GM18867 (cell line): ENCODE measurements at regions not wholly inside any gene's neighbourhood (a gene's known extent, or its start where the extent isn't known, plus 50 kb on each side); places are given as distances from the start of the nearest gene placed in this dataset.
A peak's percentile ranks its signal among the peaks of the same experiment; 100 is the strongest.
"Not testable (repeated sequence)": the region's sequence is repeated elsewhere in the genome, so short reads cannot be mapped to it uniquely, and the experiment has no call there.

ENCODE experiments used
- ATAC-seq: cut with Tn5 transposase; IDR thresholded peaks from one replicate; pipeline ENCODE4 v1.9.1; 2021; ENCODE audit warnings: mild to moderate bottlenecking, moderate library complexity; ENCODE audit not compliant: unreplicated experiment

DNA sequence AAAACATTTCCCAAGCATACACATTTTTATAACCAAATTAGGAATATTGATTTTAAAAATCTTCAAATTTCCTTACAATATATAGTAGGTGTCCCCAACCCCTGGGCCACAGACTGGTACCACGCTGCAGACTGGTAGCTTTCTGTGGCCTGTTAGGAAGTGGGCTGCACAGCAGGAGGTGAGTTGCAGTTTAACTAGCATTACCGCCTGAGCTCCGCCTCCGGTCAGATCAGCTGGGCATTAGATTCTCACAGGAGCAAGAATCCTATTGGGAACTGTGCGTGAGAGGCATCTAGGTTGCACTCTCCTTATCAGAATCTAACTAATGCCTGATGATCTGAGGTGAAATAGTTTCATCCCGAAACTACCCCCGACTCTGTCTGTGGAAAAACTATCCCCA, 62.1 kb downstream of the ZWINT start:
- no peak for ATAC-seq

DNA sequence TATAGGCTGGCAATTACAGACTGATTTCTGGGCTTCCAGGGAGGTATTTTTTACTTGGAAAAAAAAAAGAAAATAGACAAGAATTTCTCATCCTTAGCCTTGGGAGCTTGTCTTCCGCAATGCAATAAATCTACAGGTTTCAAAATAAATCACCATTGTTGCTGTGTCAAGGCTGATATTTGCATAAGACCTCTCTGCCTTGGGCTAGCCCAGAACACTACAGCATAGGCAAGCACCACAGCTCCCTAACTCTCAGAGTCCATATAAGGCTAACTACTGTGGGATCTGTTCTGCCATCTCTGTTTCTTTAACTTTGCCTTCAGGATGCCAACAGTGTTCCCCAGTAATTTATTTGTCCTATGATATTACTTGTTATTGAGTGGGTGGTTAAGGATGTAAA, 64.4 kb downstream of the ZWINT start:
- ATAC-seq = no peak

DNA sequence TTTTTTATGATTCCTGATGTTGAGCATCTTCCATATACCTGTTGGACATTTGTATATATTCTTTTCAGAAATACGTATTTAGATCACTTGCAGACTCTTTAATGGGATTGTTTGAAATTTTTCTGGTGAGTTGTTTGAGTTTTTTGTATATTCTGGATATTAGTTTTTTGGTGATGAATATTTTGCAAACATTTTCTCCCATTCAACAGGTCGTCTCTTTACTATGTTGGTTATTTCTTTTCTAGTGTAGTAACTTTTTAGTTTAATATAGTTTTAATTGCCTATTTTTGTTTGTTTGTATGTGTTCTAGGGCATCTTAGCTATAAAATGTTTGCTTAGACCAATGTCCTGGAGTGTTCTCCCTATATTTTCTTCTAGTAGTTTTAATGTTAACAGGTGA, 72.7 kb downstream of the ZWINT start:
- ATAC-seq = no peak

DNA sequence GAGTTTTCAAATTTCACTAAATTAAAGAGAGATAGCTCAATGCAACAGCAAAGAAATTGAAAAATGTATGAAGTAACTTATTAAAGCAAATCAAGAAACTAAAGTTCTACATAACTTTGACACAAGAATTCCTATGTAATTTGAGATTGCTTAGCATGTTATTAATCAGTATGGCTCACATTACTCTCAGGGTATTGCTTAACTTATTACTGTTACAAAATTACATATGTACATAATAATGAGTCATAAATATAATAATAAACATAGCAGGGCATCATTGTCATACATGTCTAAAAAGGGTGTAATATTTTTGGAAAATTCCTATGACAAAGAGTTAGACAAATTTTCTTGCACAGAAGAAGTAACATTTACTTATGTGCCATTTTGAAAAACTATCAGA, 75.0 kb downstream of the ZWINT start:
- no peak for ATAC-seq

DNA sequence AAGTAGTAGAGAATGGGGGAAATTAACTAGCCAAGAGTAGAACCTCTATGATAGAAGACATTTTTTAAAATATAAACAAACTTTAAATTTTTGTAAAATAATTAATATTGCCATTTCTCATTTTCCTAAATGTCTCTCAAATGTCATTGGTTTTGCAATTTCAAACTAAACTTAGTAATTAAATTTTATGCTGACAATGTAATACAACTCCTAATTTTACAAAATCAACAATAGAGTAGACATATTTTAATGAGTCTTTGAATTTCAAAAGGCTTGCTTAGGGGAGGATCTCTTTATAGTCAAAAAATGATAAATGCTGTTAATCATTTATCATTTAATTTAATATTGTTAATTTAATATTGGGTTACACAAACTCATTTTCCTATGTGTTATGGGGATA, 81.8 kb downstream of the ZWINT start:
- ATAC-seq = no peak

DNA sequence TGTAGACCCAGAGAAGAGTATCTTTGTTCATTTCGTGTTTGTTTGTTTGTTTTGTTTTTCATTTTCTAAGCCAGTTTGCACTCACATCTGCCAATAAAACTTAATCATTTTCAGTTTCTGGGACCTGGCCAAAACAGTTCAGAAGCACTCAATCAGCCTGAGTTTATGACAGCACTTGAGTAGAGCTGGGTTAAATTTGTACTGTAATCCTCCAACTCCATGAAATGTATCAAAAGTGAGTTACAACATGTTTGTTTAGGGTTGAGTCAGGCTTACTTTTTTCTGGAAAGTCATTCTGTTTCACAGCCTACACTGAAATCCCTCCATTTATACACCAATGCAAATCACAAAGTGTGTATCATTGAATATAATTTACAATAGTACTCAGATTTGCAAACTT, 91.9 kb downstream of the ZWINT start:
- ATAC-seq = no peak

DNA sequence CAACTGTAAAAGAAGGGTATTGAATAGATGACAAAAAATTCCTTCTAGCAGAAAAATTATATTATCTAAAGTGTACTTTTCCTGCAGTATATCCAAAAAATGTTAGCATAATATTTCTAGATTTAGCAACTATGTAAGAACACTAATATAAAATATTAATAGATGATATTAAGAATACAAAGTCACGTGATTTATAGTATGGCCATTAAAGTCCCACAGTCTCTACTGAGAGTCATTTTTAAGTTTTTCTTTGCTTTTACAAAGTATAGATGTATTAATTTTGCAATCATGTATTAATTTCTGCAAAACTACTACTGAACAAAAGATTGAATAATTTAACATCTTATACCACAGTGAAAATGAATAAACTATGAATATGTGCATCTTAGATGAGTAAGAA, 94.9 kb downstream of the ZWINT start:
- no peak for ATAC-seq

DNA sequence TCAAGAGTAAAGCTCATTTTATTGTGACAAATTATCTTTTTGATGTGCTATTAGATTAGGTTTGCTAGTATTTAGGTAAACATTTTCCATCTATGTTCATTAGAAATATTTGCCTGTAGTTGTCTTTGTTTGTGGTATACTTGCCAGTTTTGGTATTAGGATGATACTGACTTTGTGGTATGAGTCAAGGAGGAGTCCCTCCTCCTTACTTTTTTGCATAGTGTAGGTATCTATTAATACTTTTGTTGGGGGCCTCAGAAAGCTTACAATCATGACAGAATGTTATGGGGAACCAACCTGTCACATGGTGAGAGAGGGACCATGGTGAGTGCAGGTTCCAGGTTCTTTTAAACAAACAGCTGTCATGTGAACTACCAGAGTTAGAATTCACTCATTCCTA, 102.1 kb downstream of the ZWINT start:
- ATAC-seq = no peak

DNA sequence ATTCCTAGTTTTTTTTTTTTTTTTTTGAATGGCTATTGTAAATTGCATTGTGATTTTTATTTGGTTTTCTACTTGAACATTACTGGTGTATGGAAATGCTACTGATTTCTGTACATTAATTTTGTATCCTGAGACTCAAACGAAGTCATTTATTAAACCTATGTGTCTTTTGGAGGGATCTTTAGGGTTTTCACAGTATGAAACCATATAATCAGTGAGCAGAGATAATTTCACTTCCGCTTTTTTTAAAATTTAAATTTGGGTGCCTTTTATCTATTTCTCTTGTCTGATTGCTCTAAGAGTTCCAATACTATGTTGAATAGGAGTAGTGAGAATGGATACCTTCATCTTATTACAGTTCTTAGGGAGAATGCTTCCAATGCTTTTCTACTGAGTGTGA, 102.7 kb downstream of the ZWINT start:
- ATAC-seq = no peak

DNA sequence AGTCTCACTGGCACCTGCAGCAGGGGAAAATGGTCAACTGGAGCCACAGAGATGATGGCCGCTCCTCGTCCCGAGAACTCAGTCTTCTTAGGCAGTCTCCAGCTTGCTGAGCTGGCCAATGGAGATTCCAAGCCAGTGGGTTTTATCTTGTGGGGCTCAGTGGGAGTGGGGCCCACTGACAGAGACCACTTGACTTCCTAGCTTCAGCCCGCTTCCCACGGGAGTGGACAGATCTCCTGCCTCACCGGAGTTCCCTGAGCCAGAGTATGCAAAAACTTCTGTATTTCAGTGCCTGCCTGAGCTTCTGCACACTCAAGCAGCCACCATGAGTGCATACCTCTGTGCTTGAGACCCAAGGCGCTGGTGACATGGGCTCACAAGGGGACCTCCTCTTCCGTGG, 105.8 kb downstream of the ZWINT start:
- ATAC-seq = no peak

DNA sequence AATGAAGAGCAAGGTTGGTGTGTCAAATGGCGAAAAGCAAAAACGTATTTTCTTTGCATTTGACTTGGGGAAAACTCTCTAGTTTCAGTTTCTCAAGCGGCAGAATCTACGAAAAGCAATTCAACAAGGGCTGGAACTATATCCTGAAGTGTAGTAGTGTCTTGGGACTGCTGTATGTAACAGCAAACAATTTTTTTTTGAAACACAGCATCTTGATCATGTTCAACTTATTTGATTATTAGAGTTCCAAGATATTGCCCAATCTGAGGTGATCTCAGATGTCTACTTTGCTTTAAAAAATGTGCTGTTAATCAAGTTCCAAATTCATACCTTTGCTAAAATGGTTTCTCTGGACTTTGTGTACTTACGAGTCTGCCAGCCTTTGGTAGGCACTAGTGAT, 120.6 kb downstream of the ZWINT start:
- no peak for ATAC-seq

DNA sequence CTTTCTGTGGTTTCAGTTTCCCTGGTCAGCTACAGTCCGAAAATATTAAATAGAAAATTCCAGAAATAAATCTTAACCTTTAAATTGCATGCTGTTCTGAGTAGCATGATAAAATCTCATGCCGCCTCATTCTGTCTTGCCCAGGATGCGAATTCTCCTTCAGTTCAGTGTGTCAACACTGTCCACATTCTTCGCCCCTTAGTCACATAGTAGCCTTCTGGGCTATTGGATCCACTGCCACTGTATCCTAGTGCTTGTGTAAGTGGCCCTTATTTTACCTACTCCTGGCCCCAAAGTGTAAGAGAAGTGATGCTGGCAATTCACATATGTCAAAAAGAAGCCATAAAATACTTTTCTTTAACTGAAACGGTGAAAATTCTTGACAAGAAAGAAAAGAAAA, 129.6 kb downstream of the ZWINT start:
- no peak for ATAC-seq

DNA sequence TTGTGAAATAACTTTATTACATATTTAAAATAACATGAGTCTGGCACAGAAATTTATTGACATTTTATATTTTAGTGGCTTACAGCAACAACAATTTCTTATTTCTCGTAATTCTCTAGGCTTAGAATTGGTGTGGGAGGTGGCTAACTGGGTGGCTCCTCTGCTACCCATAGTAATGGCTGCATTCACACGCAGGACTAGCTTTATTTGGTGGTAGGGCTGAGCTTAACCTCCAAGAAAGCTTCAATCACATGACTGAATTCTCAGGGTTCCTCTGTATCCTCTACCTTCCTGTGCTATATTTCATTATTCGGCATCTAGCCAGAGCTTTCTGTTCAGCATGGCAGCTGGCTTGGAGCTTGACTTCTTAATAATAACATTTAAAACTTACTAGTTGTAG, 138.8 kb downstream of the ZWINT start:
- ATAC-seq = no peak

DNA sequence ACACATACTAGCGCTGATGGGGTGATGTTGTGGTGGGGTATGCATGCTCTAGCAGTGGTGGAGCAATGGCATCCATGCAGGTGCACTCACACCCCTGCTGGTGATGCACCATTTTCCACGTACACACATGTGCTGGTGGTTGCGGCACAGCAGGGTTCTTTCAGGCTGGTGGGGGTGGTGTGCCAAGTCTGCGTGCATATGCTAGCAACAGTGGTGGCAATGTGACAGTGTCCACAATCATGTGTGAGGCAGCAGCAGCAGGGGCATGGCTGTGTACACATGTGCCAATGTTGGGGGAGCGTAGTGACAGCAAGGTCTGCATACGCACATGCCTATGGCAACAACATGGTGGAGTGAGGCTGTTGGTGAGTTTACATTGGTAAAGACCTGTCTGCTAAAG, 148.1 kb downstream of the ZWINT start:
- ATAC-seq = no peak

DNA sequence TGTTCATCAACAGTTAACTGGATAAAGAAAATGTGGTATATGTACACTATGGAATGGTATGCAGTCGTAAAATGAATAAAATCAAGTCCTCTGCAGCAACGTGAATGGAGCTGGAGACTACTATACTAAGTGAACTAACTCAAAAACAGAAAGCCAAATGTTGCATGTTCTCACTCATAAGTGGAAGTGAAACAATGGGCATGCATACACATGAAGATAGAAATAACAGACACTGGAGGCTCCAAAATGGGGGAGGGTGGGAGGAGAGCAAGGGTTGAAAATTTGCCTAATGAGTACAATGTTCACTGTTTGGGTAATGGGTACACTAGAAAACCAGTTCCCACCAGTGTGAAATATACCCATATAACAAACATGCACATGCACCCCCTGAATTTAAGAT, 179.5 kb downstream of the ZWINT start:
- ATAC-seq = peak; percentile 89

DNA sequence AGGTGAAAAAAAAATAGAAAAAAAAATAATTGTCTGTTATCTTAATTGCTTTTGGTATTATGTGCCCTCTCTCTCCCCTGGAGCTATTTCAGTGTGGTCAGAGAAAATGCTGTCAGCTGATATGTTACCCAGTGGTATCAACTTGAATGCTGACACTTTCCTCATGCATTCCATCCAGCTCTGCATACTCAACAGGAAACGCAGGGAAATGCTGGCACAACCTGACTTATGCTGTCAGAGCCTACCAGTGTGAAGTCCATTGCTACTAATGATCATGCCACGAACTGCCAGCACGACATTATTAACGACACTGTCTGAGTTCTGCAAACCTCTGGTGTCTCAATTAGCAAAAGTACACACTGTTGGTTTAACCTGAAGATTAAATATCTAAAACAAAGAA, 182.8 kb downstream of the ZWINT start:
- ATAC-seq = no peak

DNA sequence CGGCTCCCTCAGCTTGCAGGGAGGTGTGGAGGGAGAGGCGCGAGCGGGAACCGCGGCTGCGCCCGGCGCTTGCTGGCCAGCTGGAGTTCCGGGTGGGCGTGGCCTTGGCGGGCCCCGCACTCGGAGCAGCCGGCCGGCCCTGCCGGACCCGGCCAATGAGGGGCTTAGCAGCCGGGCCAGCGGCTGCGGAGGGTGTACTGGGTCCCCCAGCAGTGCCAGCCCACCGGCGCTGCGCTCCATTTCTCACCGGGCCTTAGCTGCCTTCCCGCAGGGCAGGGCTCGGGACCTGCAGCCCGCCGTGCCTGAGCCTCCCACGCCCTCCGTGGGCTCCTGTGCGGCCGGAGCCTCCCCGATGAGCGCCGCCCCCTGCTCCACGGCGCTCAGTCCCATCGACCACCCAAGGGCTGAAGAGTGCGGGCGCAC, 206.0 kb downstream of the ZWINT start:
- not testable (repeated sequence) for ATAC-seq

DNA sequence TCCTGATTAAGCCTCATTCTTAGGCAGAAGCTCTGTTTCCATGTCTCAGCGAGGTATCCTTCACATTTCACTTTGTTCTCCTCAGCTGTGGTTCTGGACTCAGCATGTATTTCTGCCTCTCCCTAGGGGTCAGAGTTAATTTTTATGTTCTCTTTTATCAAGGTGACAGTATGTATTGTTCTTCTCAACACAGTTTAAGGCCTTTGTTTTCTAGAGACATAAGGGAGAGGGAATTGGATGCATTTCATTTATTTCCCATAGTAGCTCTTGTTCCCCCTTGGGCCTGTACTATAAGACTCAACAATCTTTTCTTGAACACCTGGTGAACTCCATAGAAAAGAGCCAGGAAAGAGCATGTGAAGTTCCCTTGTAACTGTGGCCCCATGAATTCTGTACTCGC, 214.3 kb downstream of the ZWINT start:
- no peak for ATAC-seq

DNA sequence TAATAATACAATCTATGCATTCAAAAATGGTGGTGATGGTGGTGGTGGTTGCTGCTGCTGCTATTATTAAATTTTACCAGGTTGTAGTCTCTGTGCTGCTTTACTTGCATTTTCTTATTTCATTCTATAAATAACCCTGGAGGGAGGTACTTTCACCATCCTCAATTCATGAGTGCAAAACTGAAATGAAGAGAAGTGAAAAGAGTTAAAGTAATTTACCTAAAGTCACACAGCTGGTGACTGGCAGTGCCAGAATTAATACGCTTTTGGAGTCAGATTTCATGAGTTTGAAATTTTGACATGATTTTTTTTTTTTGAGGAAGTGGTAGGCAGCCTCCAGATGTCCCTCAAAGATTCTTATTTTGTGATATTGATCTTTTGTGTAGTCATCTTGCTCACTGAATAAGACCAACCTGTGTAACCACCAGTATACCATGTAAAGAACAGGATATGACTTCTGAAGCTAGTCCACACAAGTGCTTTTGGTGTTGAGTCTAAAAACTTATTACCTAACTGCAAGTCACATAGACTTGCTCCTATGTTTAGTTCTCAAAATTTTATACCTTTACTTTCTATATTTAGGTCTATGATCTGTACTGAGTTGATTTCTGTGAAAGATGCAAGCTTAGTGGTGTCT, 218.8 kb downstream of the ZWINT start:
- ATAC-seq = peak; percentile 87

DNA sequence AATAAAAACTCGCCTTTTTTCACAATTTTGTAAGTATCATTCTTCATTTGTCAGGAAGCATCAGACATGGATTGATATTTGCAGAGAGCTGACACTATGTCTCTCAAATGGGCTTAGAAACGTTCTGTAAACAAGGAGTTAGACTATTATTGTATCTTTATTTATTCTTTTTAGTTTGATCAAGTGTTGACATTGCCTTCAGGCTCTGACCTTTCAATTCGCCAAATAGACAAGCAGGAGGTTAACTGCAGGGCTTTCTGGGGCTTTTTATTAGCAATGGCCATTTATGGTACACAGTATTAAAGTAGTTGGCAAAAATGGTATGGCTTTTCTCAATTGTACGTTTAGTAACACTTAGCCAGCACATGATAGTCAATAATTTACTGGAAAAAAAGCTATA, 221.7 kb downstream of the ZWINT start:
- ATAC-seq = no peak

DNA sequence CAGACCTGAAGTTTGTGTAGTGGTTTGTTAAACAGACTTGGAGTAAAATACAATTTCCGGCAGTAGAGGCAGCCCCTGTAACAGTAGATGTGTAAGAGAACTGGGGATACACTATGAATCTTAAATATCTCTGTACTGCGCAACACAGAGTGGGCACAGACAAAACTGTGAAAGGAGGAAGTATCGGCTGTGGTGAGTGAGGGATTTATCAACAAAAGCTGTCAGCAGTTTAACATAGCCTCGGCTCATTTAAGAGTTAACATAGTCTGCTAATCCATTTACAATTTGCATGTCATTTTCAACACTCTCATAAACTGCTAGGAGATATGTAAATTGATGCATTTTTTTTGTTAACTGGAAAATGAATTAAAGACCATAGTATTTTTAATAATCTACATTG, 225.2 kb downstream of the ZWINT start:
- no peak for ATAC-seq

DNA sequence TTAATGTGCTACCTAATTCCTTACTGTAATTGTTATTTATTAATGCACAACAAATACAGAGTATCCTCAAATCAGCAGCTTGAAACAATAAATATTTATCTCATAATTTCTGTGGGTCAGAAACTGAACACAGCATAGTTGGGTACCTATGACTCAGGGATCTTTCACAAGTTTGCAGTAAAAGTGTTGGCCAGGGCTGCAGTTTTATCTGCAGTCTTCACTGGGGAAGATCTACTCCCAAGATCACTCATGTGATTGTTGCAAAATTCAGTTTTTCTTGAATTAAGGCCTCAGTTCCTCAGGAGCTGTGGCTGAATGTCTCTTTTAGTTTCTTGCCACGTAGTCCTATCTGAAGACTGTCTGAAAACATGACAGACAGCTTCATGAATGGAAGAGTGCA, 237.8 kb downstream of the ZWINT start:
- ATAC-seq = no peak

DNA sequence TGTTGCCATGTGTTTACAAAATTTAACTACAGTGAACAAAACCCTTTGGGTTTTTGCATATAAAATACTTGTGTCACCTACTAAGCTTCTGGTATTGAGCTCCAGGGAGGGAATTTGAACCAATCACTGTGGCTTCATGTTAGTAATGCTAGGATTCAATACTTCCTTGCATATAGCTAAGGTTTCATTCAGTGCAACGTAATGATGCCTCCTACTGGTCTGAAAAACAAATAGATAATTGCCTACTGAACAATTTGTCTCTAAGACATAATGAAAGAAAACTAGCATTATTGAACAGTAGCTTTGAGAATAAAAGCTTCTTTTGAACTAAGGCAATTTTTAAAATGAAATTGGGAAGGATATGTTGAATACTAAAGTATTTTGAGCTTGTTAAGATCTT, 244.4 kb downstream of the ZWINT start:
- no peak for ATAC-seq

DNA sequence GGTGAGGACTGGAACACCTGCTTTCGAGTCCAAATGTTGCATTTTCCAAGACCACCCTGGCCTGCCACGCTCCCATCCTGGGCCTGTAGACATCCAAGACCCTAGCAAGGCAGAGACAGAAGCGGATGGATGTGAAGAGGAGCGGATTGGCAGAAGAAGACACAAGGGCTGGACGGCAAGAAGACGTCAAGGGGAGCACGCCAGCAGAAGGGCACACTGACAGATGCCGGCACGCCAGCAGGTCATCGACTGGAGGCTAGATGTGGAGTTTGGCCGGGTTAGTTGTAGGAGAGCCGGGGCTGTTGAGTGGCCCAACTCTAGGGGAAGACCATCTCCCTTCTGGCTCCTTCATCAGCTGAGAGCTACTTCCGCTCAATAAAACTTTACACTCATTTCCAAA, 251.6 kb downstream of the ZWINT start:
- no peak for ATAC-seq
